ENCODE measurements at regions not wholly inside any gene's neighbourhood (a gene's known extent, or its start where the extent isn't known, plus 50 kb on each side); places are given as distances from the start of the nearest gene placed in this dataset.
"Not testable (repeated sequence)": the region's sequence is repeated elsewhere in the genome, so short reads cannot be mapped to it uniquely, and the experiment has no call there.

DNA sequence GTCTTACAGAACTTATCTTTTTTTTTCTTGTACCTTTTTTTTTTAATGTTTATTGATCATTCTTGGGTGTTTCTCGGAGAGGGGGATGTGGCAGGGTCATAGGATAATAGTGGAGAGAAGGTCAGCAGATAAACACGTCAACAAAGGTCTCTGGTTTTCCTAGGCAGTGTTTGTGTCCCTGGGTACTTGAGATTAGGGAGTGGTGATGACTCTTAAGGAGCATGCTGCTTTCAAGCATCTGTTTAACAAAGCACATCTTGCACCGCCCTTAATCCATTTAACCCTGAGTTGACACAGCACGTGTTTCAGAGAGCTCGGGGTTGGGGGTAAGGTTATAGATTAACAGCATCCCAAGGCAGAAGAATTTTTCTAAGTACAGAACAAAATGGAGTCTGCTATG lies 345.9 kb downstream of the TUBA3C start:
- H3K4me1 Mint-ChIP-seq; H3K9me3 ChIP-seq (ENCODE audit: control insufficient read depth, low read length); H3K36me3 ChIP-seq (ENCODE audit: control insufficient read depth, insufficient read depth, low read length); H3K4me3 Mint-ChIP-seq; H3K9ac ChIP-seq (ENCODE audit: extremely low read depth, low read length, poor library complexity, severe bottlenecking); H3K4me3 ChIP-seq (ENCODE audit: low read length); H3K27me3 Mint-ChIP-seq (ENCODE audit: insufficient read depth); H3K27me3 ChIP-seq (ENCODE audit: control insufficient read depth, insufficient read depth, low read length, poor library complexity, severe bottlenecking); H3K27ac ChIP-seq (ENCODE audit: low read depth, low read length); H3K4me1 ChIP-seq (ENCODE audit: control insufficient read depth, insufficient read depth, low read length); H3K27ac Mint-ChIP-seq; DNase-seq; H3K36me3 Mint-ChIP-seq (ENCODE audit: low read depth): not testable (repeated sequence)
- peaks cover 61% of the 10 kb centered on the region for H3K9me3 Mint-ChIP-seq
- 67% methylated on average over 5 of the region's 5 CpGs; no CpG with 5 or more reads in 1 of the 2 experiments for WGBS, 2 experiments (ENCODE audit: insufficient coverage in 1 of 2, insufficient read length in 1 of 2)

DNA sequence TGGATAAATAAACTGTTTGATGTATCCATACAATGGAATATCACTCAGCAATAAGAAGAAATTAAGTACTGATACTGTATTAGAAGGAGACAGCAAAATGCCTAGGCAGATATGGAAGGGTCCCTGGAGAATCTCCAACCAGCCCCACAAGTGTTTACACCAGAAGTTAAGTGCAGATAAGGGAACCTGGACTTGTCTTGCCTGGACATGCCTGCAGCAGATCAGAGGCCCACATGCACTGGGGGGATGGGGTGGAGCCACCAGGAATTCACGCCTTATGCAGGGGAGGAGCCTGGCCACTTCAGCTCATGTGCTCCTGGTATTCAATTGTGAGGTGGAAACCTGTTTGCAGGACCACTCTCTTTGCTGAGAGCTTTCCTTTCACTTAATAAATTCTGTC lies 356.9 kb downstream of the TUBA3C start:
- 56% methylated on average over 1 of the region's 1 CpG; no CpG with 5 or more reads in 1 of the 2 experiments for WGBS, 2 experiments (ENCODE audit: insufficient coverage in 1 of 2, insufficient read length in 1 of 2)
- not testable (repeated sequence) for H3K9me3 ChIP-seq (ENCODE audit: control insufficient read depth, low read length); H3K4me3 ChIP-seq (ENCODE audit: low read length); H3K4me1 ChIP-seq (ENCODE audit: control insufficient read depth, insufficient read depth, low read length); H3K9ac ChIP-seq (ENCODE audit: extremely low read depth, low read length, poor library complexity, severe bottlenecking); H3K27ac ChIP-seq (ENCODE audit: low read depth, low read length); H3K36me3 Mint-ChIP-seq (ENCODE audit: low read depth); H3K27me3 ChIP-seq (ENCODE audit: control insufficient read depth, insufficient read depth, low read length, poor library complexity, severe bottlenecking); H3K4me3 Mint-ChIP-seq; H3K4me1 Mint-ChIP-seq; DNase-seq; H3K36me3 ChIP-seq (ENCODE audit: control insufficient read depth, insufficient read depth, low read length); H3K27me3 Mint-ChIP-seq (ENCODE audit: insufficient read depth); H3K27ac Mint-ChIP-seq
- peaks cover 75% of the 10 kb centered on the region for H3K9me3 Mint-ChIP-seq

DNA sequence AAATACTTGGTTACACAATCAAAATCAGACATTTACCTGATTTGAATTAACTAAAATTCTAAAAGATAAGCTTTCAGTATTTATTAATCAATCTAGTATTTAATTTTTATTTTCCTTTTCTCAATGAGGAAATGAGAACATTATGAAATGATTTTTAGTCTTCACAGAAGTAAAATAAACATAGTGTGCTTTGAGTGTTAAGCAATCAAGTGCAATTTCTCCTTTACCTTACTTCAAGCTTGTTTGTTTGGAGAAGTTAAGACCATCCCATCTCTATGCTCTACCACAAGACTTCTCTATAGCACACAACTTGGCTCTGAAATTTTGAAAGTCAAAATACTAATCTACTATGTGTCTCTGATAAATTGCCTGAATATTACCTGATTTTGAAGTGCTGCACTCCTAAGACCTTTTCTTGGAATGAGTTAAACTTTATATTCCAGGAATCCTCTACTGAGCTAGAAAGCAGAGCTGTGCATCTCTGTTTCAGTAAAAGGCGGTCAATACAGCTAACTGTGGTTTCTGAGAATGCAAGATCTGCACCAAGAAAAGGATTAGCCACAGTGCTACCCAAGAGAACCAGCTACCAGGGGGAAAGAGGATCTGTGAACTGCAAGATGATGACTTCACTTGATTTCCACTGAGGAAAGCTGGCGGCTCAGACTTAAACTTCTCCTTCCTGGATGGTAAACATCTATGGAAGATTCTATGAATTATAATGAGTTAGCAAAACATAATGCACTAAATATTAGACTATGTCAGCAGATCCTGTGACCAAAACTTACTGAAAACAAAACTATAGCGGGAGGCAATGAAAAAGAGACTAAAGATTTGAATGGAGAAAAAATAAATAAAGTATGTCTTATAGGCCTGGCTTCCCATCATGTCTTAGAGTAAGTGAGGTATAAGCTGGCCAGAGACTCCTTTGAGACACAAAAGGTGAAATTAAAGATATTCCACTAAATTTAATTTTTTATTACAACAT lies 358.7 kb downstream of the TUBA3C start:
- not testable (repeated sequence) for H3K4me3 ChIP-seq (ENCODE audit: low read length); H3K27me3 ChIP-seq (ENCODE audit: control insufficient read depth, insufficient read depth, low read length, poor library complexity, severe bottlenecking); H3K27ac ChIP-seq (ENCODE audit: low read depth, low read length); H3K27ac Mint-ChIP-seq; H3K27me3 Mint-ChIP-seq (ENCODE audit: insufficient read depth); H3K9ac ChIP-seq (ENCODE audit: extremely low read depth, low read length, poor library complexity, severe bottlenecking); H3K36me3 ChIP-seq (ENCODE audit: control insufficient read depth, insufficient read depth, low read length); H3K4me1 ChIP-seq (ENCODE audit: control insufficient read depth, insufficient read depth, low read length); DNase-seq; H3K36me3 Mint-ChIP-seq (ENCODE audit: low read depth); H3K4me3 Mint-ChIP-seq; H3K4me1 Mint-ChIP-seq; H3K9me3 ChIP-seq (ENCODE audit: control insufficient read depth, low read length)
- WGBS, 2 experiments (ENCODE audit: insufficient coverage in 1 of 2, insufficient read length in 1 of 2): 20% methylated on average over 1 of the region's 3 CpGs; no CpG with 5 or more reads in 1 of the 2 experiments
- peaks cover 77% of the 10 kb centered on the region for H3K9me3 Mint-ChIP-seq

DNA sequence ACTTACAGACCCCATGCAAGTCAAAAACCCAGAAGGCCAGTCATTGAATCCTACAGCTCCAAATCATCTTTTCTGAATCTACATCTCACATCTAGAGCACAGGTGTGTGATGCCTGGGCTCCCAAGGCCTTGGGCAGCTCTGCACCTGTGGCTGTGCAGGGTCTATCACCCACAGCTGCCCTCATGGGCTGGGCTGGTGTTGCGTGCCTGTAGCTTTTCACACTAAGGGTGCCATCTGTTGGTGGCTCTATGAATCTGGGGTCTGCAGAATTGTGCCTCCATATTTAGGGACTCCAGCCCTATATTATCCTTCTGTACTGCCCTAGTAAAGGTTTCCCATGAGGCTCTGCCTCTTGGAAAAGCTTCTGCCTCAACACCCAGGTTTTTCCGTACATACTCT lies 407.6 kb downstream of the TUBA3C start:
- not testable (repeated sequence) for H3K27me3 Mint-ChIP-seq (ENCODE audit: insufficient read depth); H3K27me3 ChIP-seq (ENCODE audit: control insufficient read depth, insufficient read depth, low read length, poor library complexity, severe bottlenecking); H3K9ac ChIP-seq (ENCODE audit: extremely low read depth, low read length, poor library complexity, severe bottlenecking); H3K36me3 Mint-ChIP-seq (ENCODE audit: low read depth); H3K9me3 ChIP-seq (ENCODE audit: control insufficient read depth, low read length); H3K36me3 ChIP-seq (ENCODE audit: control insufficient read depth, insufficient read depth, low read length); H3K27ac ChIP-seq (ENCODE audit: low read depth, low read length); H3K4me3 ChIP-seq (ENCODE audit: low read length); H3K4me1 Mint-ChIP-seq; DNase-seq; H3K4me1 ChIP-seq (ENCODE audit: control insufficient read depth, insufficient read depth, low read length); H3K27ac Mint-ChIP-seq; H3K4me3 Mint-ChIP-seq
- H3K9me3 Mint-ChIP-seq: peaks cover 73% of the 10 kb centered on the region
- WGBS, 2 experiments (ENCODE audit: insufficient coverage in 1 of 2, insufficient read length in 1 of 2): 87% methylated on average over 2 of the region's 2 CpGs; no CpG with 5 or more reads in 1 of the 2 experiments

DNA sequence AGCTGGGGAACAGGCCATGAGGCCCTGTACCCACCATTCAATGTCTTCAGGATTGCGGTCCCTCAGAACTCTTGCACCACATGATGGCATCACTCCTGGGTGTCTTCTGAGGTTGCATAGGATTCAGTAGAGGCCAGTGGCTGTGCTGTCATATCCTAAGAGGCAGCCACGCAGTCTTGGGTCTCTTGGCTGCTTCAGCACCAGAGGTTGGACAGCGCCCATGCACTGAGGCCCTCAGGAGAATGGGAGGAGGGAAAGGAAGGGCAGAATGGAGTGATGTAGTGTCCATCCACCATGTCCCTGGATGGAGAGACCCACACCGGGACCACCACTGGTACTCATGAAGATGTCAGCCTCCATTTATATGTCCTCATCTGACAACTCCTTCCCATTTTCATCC lies 439.9 kb downstream of the TUBA3C start:
- H3K27me3 Mint-ChIP-seq (ENCODE audit: insufficient read depth); H3K27ac ChIP-seq (ENCODE audit: low read depth, low read length); H3K27me3 ChIP-seq (ENCODE audit: control insufficient read depth, insufficient read depth, low read length, poor library complexity, severe bottlenecking); H3K4me3 Mint-ChIP-seq; H3K4me3 ChIP-seq (ENCODE audit: low read length); H3K27ac Mint-ChIP-seq; H3K36me3 ChIP-seq (ENCODE audit: control insufficient read depth, insufficient read depth, low read length); H3K9ac ChIP-seq (ENCODE audit: extremely low read depth, low read length, poor library complexity, severe bottlenecking); DNase-seq; H3K36me3 Mint-ChIP-seq (ENCODE audit: low read depth); H3K4me1 ChIP-seq (ENCODE audit: control insufficient read depth, insufficient read depth, low read length); H3K4me1 Mint-ChIP-seq: not testable (repeated sequence)
- 78% methylated on average over 3 of the region's 4 CpGs; no CpG with 5 or more reads in 1 of the 2 experiments for WGBS, 2 experiments (ENCODE audit: insufficient coverage in 1 of 2, insufficient read length in 1 of 2)
- peaks cover 11% of the 10 kb centered on the region for H3K9me3 ChIP-seq (ENCODE audit: control insufficient read depth, low read length)
- H3K9me3 Mint-ChIP-seq: peaks cover 91% of the 10 kb centered on the region
